Suprapubic skin (tissue), 3 donors: ENCODE measurements at regions not wholly inside any gene's neighbourhood (a gene's known extent, or its start where the extent isn't known, plus 50 kb on each side); places are given as distances from the start of the nearest gene placed in this dataset.

ENCODE experiments used
- POLR2AphosphoS5 ChIP-seq, 3 donors: sonication (generic); formaldehyde crosslinking; IDR thresholded peaks; one replicate each; pipeline ENCODE4 v1.6.1; 2017; ENCODE audit warnings: antibody characterized with exemption in 3 of 3
- TF ChIP-seq, protein P1 (sequence below), 2 donors: fragments of 200-600 bp in 1 of 2; fragments of 450-650 bp in 1 of 2; sonication (generic) in 1 of 2; IDR thresholded peaks; one replicate each; pipeline ENCODE4 v1.5.1; 2016 to 2019; ENCODE audit warnings: antibody characterized with exemption in 2 of 2, mild to moderate bottlenecking in 1 of 2, moderate library complexity in 1 of 2

DNA sequence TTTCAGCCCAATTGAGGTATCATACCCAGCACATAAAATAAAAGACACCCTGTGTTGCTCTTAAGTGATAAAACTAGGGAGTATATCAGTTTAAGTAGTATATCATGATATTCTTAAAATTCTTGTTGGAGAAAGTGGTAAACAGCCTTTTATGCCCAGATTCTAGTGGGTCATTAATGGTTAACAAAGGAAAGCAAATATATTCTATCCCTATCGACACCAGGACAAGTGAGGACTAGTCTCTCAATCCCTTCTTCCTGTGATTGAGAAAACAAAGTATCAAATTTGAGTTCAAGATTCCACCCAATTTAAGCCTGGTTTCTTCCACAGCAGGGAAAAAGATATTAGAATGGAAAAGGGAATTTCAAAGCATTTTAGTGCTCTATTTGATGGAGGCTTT is 142.4 kb upstream of the IL12A start:
- no peak for TF ChIP-seq POLR2AphosphoS5 (IDR thresholded peaks at IDR 0.05)
- TF ChIP-seq, protein P1, sequence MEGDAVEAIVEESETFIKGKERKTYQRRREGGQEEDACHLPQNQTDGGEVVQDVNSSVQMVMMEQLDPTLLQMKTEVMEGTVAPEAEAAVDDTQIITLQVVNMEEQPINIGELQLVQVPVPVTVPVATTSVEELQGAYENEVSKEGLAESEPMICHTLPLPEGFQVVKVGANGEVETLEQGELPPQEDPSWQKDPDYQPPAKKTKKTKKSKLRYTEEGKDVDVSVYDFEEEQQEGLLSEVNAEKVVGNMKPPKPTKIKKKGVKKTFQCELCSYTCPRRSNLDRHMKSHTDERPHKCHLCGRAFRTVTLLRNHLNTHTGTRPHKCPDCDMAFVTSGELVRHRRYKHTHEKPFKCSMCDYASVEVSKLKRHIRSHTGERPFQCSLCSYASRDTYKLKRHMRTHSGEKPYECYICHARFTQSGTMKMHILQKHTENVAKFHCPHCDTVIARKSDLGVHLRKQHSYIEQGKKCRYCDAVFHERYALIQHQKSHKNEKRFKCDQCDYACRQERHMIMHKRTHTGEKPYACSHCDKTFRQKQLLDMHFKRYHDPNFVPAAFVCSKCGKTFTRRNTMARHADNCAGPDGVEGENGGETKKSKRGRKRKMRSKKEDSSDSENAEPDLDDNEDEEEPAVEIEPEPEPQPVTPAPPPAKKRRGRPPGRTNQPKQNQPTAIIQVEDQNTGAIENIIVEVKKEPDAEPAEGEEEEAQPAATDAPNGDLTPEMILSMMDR (IDR thresholded peaks at IDR 0.05) = no peak
